ENCODE measurements at regions not wholly inside any gene's neighbourhood (a gene's known extent, or its start where the extent isn't known, plus 50 kb on each side); places are given as distances from the start of the nearest gene placed in this dataset.

DNA sequence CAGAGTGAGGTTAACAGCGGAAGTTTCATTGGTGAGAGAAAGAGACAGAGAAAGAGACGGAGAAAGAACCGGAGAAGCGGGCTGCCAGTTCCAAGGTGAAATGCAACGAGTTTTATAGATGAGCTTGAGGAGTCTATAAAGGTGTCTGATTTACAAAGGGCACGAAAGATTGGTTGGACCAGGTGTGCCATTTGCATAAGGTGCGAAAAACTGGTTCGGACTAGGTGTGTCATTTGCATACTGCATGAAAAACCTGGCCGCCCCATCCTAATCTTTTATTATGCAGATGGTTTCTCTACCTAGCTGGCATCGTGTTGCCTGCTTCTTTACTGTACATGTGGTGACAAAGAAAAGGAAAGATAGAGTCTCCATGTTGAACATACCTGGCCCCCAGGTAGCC lies 253.8 kb upstream of the IGF1R start:
- Histone ChIP-seq H3K9me3 (no peaks in the 10 kb centered on the region), H3K27me3 (no peaks in the 10 kb centered on the region), H3K27ac (no peak overlapping the region), H3K4me1 (no peaks in the 10 kb centered on the region), H3K4me3 (no peak overlapping the region), H3K36me3 (no peaks in the 10 kb centered on the region)
- WGBS, 2 donors (ENCODE audit: low coverage in 1 of 2) = 56 to 72% methylated on average over 2 to 7 of the region's 10 CpGs
- ATAC-seq = no peak
- TF ChIP-seq, protein P1, sequence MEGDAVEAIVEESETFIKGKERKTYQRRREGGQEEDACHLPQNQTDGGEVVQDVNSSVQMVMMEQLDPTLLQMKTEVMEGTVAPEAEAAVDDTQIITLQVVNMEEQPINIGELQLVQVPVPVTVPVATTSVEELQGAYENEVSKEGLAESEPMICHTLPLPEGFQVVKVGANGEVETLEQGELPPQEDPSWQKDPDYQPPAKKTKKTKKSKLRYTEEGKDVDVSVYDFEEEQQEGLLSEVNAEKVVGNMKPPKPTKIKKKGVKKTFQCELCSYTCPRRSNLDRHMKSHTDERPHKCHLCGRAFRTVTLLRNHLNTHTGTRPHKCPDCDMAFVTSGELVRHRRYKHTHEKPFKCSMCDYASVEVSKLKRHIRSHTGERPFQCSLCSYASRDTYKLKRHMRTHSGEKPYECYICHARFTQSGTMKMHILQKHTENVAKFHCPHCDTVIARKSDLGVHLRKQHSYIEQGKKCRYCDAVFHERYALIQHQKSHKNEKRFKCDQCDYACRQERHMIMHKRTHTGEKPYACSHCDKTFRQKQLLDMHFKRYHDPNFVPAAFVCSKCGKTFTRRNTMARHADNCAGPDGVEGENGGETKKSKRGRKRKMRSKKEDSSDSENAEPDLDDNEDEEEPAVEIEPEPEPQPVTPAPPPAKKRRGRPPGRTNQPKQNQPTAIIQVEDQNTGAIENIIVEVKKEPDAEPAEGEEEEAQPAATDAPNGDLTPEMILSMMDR (IDR thresholded peaks at IDR 0.05) = no peak
- TF ChIP-seq POLR2AphosphoS5 (IDR thresholded peaks at IDR 0.05) (no peak), EP300 (IDR thresholded peaks at IDR 0.05) (no peak), POLR2A (IDR thresholded peaks at IDR 0.05) (no peak)

DNA sequence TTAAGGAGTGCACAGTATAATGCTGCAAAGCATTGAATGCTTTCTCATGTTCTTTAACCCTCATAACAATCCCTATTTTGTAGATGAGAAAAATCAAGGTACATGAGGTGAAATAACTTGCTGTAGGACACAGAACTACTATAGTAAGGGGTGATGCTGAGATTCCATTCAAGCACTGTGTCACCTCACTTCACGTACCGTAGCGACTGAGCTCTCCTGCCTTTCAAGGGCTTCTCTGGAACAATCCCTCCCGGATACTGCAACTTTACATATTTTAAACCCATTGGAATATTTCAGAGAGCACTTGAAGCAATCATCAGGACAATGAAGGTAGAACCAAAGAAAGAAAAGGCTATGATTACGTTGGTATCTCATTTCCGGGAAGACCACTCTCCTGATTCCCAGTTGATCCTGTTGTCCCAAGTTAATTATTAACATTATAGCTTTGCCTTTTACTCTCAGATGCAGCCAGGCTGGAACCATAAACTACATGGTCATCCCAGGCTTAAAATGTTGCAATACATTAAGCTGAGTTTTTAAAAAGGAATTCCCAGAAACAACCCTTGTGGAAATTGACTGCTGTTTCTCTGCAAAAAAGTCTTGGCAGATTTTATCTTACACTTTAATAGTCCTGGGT lies 252.2 kb upstream of the IGF1R start:
- Histone ChIP-seq H3K4me3 (no peak overlapping the region), H3K36me3 (no peaks in the 10 kb centered on the region), H3K9me3 (no peaks in the 10 kb centered on the region), H3K27me3 (no peaks in the 10 kb centered on the region), H3K4me1 (no peaks in the 10 kb centered on the region), H3K27ac (no peak overlapping the region)
- 86 to 95% methylated on average over 6 of the region's 6 CpGs for WGBS, 2 donors (ENCODE audit: low coverage in 1 of 2)
- no peak for ATAC-seq
- no peak for TF ChIP-seq POLR2AphosphoS5 (IDR thresholded peaks at IDR 0.05)
- no peak for TF ChIP-seq EP300 (IDR thresholded peaks at IDR 0.05)
- TF ChIP-seq, protein P1 (IDR thresholded peaks at IDR 0.05) = no peak
- no peak for TF ChIP-seq POLR2A (IDR thresholded peaks at IDR 0.05)

- TF ChIP-seq EP300 (IDR thresholded peaks at IDR 0.05) (no peak), POLR2A (IDR thresholded peaks at IDR 0.05) (no peak), POLR2AphosphoS5 (IDR thresholded peaks at IDR 0.05) (no peak)
- TF ChIP-seq, protein P1 (IDR thresholded peaks at IDR 0.05) = no peak
- H3K27ac ChIP-seq = no peak overlapping the region
- no peaks in the 10 kb centered on the region for H3K36me3 ChIP-seq
- WGBS, 2 donors (ENCODE audit: low coverage in 1 of 2) = 67 to 73% methylated on average over 2 to 3 of the region's 8 CpGs
- no peaks in the 10 kb centered on the region for H3K27me3 ChIP-seq
- ATAC-seq = no peak
- no peaks in the 10 kb centered on the region for H3K9me3 ChIP-seq
- H3K4me1 ChIP-seq = peaks cover 0 to 4% (median 0%) of the 10 kb centered on the region in 3 donors
- H3K4me3 ChIP-seq = no peak overlapping the region
These were observed 250.9 kb upstream of the IGF1R start for GRCh38 chr15:98397419-98397818.

DNA sequence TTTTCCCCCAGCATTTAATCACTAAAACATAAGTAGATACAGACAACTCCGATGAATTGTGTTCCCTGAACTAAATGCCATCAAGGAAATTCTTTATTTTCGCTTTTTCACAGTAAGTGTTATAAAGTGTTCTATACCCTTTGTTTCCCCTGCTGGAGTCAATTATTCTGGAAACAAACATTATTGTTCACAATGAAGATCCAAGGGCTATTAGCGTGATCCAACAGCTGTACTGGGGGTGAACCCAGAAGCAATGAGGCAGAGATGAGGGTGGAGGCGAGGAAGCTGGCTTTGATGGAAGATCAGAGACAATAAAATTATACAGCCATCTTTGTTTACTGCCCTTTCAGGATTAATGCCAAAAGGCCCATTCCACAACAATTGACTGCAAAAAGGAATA lies 250.3 kb upstream of the IGF1R start:
- no peaks in the 10 kb centered on the region for H3K36me3 ChIP-seq
- H3K4me1 ChIP-seq = peaks cover 0 to 4% (median 0%) of the 10 kb centered on the region in 3 donors
- no peaks in the 10 kb centered on the region for H3K27me3 ChIP-seq
- ATAC-seq = no peak
- no peaks in the 10 kb centered on the region for H3K9me3 ChIP-seq
- WGBS, 2 donors (ENCODE audit: low coverage in 1 of 2) = 76 to 92% methylated on average over 3 to 4 of the region's 4 CpGs
- TF ChIP-seq POLR2A (IDR thresholded peaks at IDR 0.05) (no peak), EP300 (IDR thresholded peaks at IDR 0.05) (no peak), POLR2AphosphoS5 (IDR thresholded peaks at IDR 0.05) (no peak)
- TF ChIP-seq, protein P1 (IDR thresholded peaks at IDR 0.05) = no peak
- no peak overlapping the region for H3K4me3 ChIP-seq
- H3K27ac ChIP-seq = no peak overlapping the region

- H3K27ac ChIP-seq = no peak overlapping the region
- H3K9me3 ChIP-seq = no peaks in the 10 kb centered on the region
- H3K4me3 ChIP-seq = no peak overlapping the region
- H3K27me3 ChIP-seq = no peaks in the 10 kb centered on the region
- TF ChIP-seq, protein P1 (IDR thresholded peaks at IDR 0.05) = no peak
- no peak for TF ChIP-seq EP300 (IDR thresholded peaks at IDR 0.05)
- TF ChIP-seq POLR2AphosphoS5 (IDR thresholded peaks at IDR 0.05) = no peak
- TF ChIP-seq POLR2A (IDR thresholded peaks at IDR 0.05) = no peak
- H3K4me1 ChIP-seq = peaks cover 0 to 4% (median 0%) of the 10 kb centered on the region in 3 donors
- WGBS, 2 donors (ENCODE audit: low coverage in 1 of 2) = 92% methylated on average over 4 of the region's 4 CpGs; no CpG with 5 or more reads in 1 of the 2 donors
- H3K36me3 ChIP-seq = no peaks in the 10 kb centered on the region
- ATAC-seq = no peak
These were observed 249.5 kb upstream of the IGF1R start for GRCh38 chr15:98398886-98399285.

Data from gastroesophageal sphincter (tissue), 4 donors.